ENCODE measurements at regions not wholly inside any gene's neighbourhood (a gene's known extent, or its start where the extent isn't known, plus 50 kb on each side); places are given as distances from the start of the nearest gene placed in this dataset.

GRCh38 chr12:42810006-42810405 is 220.5 kb upstream of the PRICKLE1 start:
- H3K4me1 ChIP-seq (ENCODE audit: control insufficient read depth, insufficient read depth, low read length): no peaks in the 10 kb centered on the region
- ChIA-PET CTCF (no interaction called here), POLR2A (no interaction called here), SMC1A (ENCODE audit: uncharacterized antibody, unreplicated experiment) (no interaction called here), RAD21 (ENCODE audit: unreplicated experiment) (no interaction called here)
- WGBS (ENCODE audit: insufficient coverage, insufficient replicate concordance, low lambda C conversion rate, missing lambda C conversion rate): 7% methylated on average over 3 of the region's 3 CpGs
- no peak overlapping the region for H2AFZ ChIP-seq (ENCODE audit: control insufficient read depth, low read depth, low read length)
- DNase-seq (ENCODE audit: low read depth, low spot score) (no peak), ATAC-seq (no peak), FAIRE-seq (no peak)
- H3K9ac ChIP-seq (ENCODE audit: control insufficient read depth, insufficient read depth, low read length): no peak overlapping the region
- no peaks in the 10 kb centered on the region for H4K20me1 ChIP-seq (ENCODE audit: control insufficient read depth, insufficient read depth)
- H3K4me2 ChIP-seq (ENCODE audit: control insufficient read depth, insufficient read depth): no peak overlapping the region
- BruUV-seq (replicated peaks): no TSS peak
- H3K4me3 ChIP-seq: no peak overlapping the region
- TF ChIP-seq ZBTB4 (CRISPR knock-in tag; IDR thresholded peaks at IDR 0.05) (no peak), ZNF24 (IDR thresholded peaks at IDR 0.05) (no peak), SMAD5 (IDR thresholded peaks at IDR 0.05; ENCODE audit: low read depth) (no peak), BCL11A (IDR thresholded peaks at IDR 0.05; ENCODE audit: low read depth, low read length) (no peak), SMAD1 (IDR thresholded peaks at IDR 0.05; ENCODE audit: low read depth, partially characterized antibody) (no peak), RB1 (IDR thresholded peaks at IDR 0.05; ENCODE audit: borderline replicate concordance) (no peak), BCL3 (IDR thresholded peaks at IDR 0.05; ENCODE audit: borderline replicate concordance, insufficient read depth, low read depth, low read length, poor library complexity, severe bottlenecking) (no peak), POLR2AphosphoS2 (IDR thresholded peaks at IDR 0.05; ENCODE audit: low read depth, low read length) (no peak), TARDBP (IDR thresholded peaks at IDR 0.05; ENCODE audit: borderline replicate concordance) (no peak), KLF5 (IDR thresholded peaks at IDR 0.05; ENCODE audit: partially characterized antibody) (no peak), IKZF1 (conservative IDR thresholded peaks at IDR 0.05) (no peak), SKIL (IDR thresholded peaks at IDR 0.05; ENCODE audit: low read depth, poor library complexity, severe bottlenecking) (no peak), ZNF384 (IDR thresholded peaks at IDR 0.05; ENCODE audit: borderline replicate concordance, low read depth, low read length) (no peak), SMARCA5 (IDR thresholded peaks at IDR 0.05) (no peak), IRF4 (IDR thresholded peaks at IDR 0.05; ENCODE audit: low read depth, low read length) (no peak), NBN (IDR thresholded peaks at IDR 0.05) (no peak), JUND (IDR thresholded peaks at IDR 0.05; ENCODE audit: low read depth, low read length) (no peak), PBX3 (IDR thresholded peaks at IDR 0.05; ENCODE audit: insufficient replicate concordance, low read depth, low read length) (no peak), MAX (IDR thresholded peaks at IDR 0.05; ENCODE audit: low read depth, low read length) (no peak), IKZF2 (IDR thresholded peaks at IDR 0.05) (no peak)
- no peaks in the 10 kb centered on the region for H3K27me3 ChIP-seq (replicated peaks in 1 of 2; ENCODE audit: control insufficient read depth in 2 of 2, insufficient read depth in 2 of 2, low read length in 1 of 2)
- in situ Hi-C loops (cut with MboI) (no loop called here), intact Hi-C loops (cut with micrococcal nuclease; ENCODE audit: unreplicated experiment) (no loop called here)
- no peaks in the 10 kb centered on the region for H3K36me3 ChIP-seq (ENCODE audit: control insufficient read depth in 2 of 2, insufficient read depth in 2 of 2, low read length in 1 of 2)
- no peak overlapping the region for H3K27ac ChIP-seq (ENCODE audit: control insufficient read depth, insufficient read depth)
- no peaks in the 10 kb centered on the region for H3K79me2 ChIP-seq (ENCODE audit: control insufficient read depth, insufficient read depth, low read length)
- H3K9me3 ChIP-seq (replicated peaks; ENCODE audit: control insufficient read depth, insufficient read depth, low read length): no peaks in the 10 kb centered on the region

All from GM12878 (cell line).